Mesenchymal stem cell (in vitro differentiated cells and primary cell): ENCODE measurements at regions not wholly inside any gene's neighbourhood (a gene's known extent, or its start where the extent isn't known, plus 50 kb on each side); places are given as distances from the start of the nearest gene placed in this dataset.
"Not testable (repeated sequence)": the region's sequence is repeated elsewhere in the genome, so short reads cannot be mapped to it uniquely, and the experiment has no call there.

Experiments
- DNase-seq: peaks from one replicate; pipeline ENCODE4 v3.0.0-alpha.2; 2013
- H2AFZ ChIP-seq: one replicate; pipeline ENCODE4 v1.6.1; 2013; ENCODE audit warnings: low read depth, mild to moderate bottlenecking, control low read depth, inconsistent platforms, low read length, moderate library complexity
- H2AK5ac ChIP-seq: 2 replicates; pipeline ENCODE4 v1.6.1; 2013; ENCODE audit warnings: low read length, moderate library complexity, mild to moderate bottlenecking, inconsistent platforms; ENCODE audit not compliant: severe bottlenecking
- H2BK120ac ChIP-seq: one replicate; pipeline ENCODE4 v1.6.1; 2013; ENCODE audit warnings: low read depth, mild to moderate bottlenecking, inconsistent platforms, low read length, moderate library complexity
- H2BK12ac ChIP-seq, 2 experiments: one replicate each; pipeline ENCODE4 v1.6.1; 2013; ENCODE audit warnings: inconsistent platforms in 2 of 2, low read length in 2 of 2, mild to moderate bottlenecking in 2 of 2, moderate library complexity in 2 of 2, control low read depth in 1 of 2
- H2BK15ac ChIP-seq: one replicate; pipeline ENCODE4 v1.6.1; 2013; ENCODE audit warnings: mild to moderate bottlenecking, low read depth, inconsistent platforms; ENCODE audit not compliant: poor library complexity, severe bottlenecking
- H2BK5ac ChIP-seq: 2 replicates; pipeline ENCODE4 v1.6.1; 2013; ENCODE audit warnings: low read depth, mild to moderate bottlenecking, low read length, control low read depth, inconsistent platforms; ENCODE audit not compliant: poor library complexity, severe bottlenecking
- H3K14ac ChIP-seq, 2 experiments: one replicate each; pipeline ENCODE4 v1.6.1; 2013; ENCODE audit warnings: inconsistent platforms in 2 of 2, low read length in 2 of 2, control low read depth in 1 of 2, mild to moderate bottlenecking in 1 of 2, moderate library complexity in 1 of 2
- H3K18ac ChIP-seq, 2 experiments: one replicate each; pipeline ENCODE4 v1.6.1; 2013; ENCODE audit warnings: inconsistent platforms in 2 of 2, low read length in 2 of 2, control low read depth in 1 of 2, low read depth in 1 of 2, mild to moderate bottlenecking in 1 of 2
- H3K23ac ChIP-seq, 2 experiments: one replicate each; pipeline ENCODE4 v1.6.1; 2013; ENCODE audit warnings: inconsistent platforms in 2 of 2, low read length in 2 of 2, mild to moderate bottlenecking in 2 of 2, moderate library complexity in 2 of 2, control low read depth in 1 of 2
- H3K27ac ChIP-seq: 2 replicates; pipeline ENCODE4 v1.5.1; 2013; ENCODE audit warnings: mild to moderate bottlenecking, moderate library complexity, low read length, control low read depth, inconsistent platforms; ENCODE audit not compliant: poor library complexity, severe bottlenecking
- H3K27me3 ChIP-seq, 2 experiments: 2 replicates each; pipeline versions ENCODE4 v1.6.1 to v1.7.0; 2013; ENCODE audit warnings: low read length in 2 of 2, mild to moderate bottlenecking in 2 of 2, moderate library complexity in 2 of 2, control low read depth in 1 of 2, inconsistent platforms in 1 of 2; ENCODE audit not compliant: control insufficient read depth in 1 of 2, insufficient read depth in 1 of 2
- H3K36me3 ChIP-seq, 2 experiments: 2 replicates each; pipeline versions ENCODE4 v1.6.1 to v1.7.0; 2013; ENCODE audit warnings: low read length in 2 of 2, control low read depth in 1 of 2, inconsistent platforms in 1 of 2, low read depth in 1 of 2, mild to moderate bottlenecking in 1 of 2; ENCODE audit not compliant: insufficient read depth in 2 of 2, control insufficient read depth in 1 of 2
- H3K4ac ChIP-seq, 2 experiments: one replicate each; pipeline ENCODE4 v1.6.1; 2013; ENCODE audit warnings: inconsistent platforms in 2 of 2, low read length in 2 of 2, mild to moderate bottlenecking in 2 of 2, moderate library complexity in 2 of 2, control low read depth in 1 of 2, low read depth in 1 of 2
- H3K4me1 ChIP-seq: 2 replicates; pipeline ENCODE4 v1.6.1; 2013; ENCODE audit warnings: low read depth, low read length, control low read depth; ENCODE audit not compliant: control insufficient read depth, insufficient read depth
- H3K4me2 ChIP-seq: 2 replicates; pipeline ENCODE4 v1.6.1; 2013; ENCODE audit warnings: low read length, mild to moderate bottlenecking, inconsistent platforms; ENCODE audit not compliant: poor library complexity, severe bottlenecking
- H3K4me3 ChIP-seq, 2 experiments: 2 replicates each; pipeline versions ENCODE4 v1.5.1 to v1.7.0; 2013; ENCODE audit warnings: low read length in 2 of 2, mild to moderate bottlenecking in 2 of 2, control low read depth in 1 of 2, low read depth in 1 of 2; ENCODE audit not compliant: insufficient read depth in 1 of 2
- H3K79me1 ChIP-seq: replicated peaks from 2 replicates; pipeline ENCODE4 v1.6.1; 2013; ENCODE audit warnings: mild to moderate bottlenecking, control low read depth, low read length, inconsistent platforms; ENCODE audit not compliant: poor library complexity, severe bottlenecking
- H3K9ac ChIP-seq: 2 replicates; pipeline ENCODE4 v1.7.0; 2013; ENCODE audit warnings: mild to moderate bottlenecking, low read length, moderate library complexity
- H3K9me3 ChIP-seq: 2 replicates; pipeline ENCODE4 v1.7.0; 2013; ENCODE audit warnings: mild to moderate bottlenecking, low read length; ENCODE audit not compliant: control insufficient read depth
- H4K8ac ChIP-seq: one replicate; pipeline ENCODE4 v1.6.1; 2013; ENCODE audit warnings: inconsistent platforms, mild to moderate bottlenecking, low read length, moderate library complexity
- H4K91ac ChIP-seq: one replicate; pipeline ENCODE4 v1.6.1; 2013; ENCODE audit warnings: mild to moderate bottlenecking, low read length, inconsistent platforms
- WGBS: methylation state at CpG from one replicate; pipeline ENCODE4 v1.1.7; 2013; ENCODE audit warnings: mixed read lengths; 5-methylcytosine and 5-hydroxymethylcytosine counted together

DNA sequence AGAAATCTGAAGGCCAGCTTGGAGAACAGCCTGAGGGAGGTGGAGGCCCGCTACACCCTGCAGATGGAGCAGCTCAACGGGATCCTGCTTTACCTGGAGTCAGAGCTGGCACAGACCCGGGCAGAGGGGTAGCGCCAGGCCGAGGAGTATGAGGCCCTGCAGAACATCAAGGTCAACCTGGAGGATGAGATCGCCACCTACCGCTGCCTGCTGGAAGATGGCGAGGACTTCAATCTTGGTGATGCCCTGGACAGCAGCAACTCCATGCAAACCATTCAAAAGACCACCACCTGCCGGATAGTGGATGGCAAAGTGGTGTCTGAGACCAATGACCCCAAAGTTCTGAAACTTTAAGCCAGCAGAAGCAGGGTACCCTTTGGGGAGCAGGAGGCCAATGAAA, 318.4 kb downstream of the ZFHX3 start:
- not testable (repeated sequence) for H2AK5ac ChIP-seq, H2AFZ ChIP-seq, H3K79me1 ChIP-seq, H3K4me2 ChIP-seq, H3K9me3 ChIP-seq, H3K9ac ChIP-seq, H3K36me3 ChIP-seq, H3K18ac ChIP-seq, H4K8ac ChIP-seq, H3K27ac ChIP-seq, DNase-seq, H3K27me3 ChIP-seq, H4K91ac ChIP-seq, H2BK12ac ChIP-seq, H3K4me3 ChIP-seq, H3K4me1 ChIP-seq, H3K23ac ChIP-seq, H2BK120ac ChIP-seq, H3K4ac ChIP-seq, H3K14ac ChIP-seq, H2BK15ac ChIP-seq, H2BK5ac ChIP-seq
- WGBS = 98% methylated on average over 9 of the region's 9 CpGs

DNA sequence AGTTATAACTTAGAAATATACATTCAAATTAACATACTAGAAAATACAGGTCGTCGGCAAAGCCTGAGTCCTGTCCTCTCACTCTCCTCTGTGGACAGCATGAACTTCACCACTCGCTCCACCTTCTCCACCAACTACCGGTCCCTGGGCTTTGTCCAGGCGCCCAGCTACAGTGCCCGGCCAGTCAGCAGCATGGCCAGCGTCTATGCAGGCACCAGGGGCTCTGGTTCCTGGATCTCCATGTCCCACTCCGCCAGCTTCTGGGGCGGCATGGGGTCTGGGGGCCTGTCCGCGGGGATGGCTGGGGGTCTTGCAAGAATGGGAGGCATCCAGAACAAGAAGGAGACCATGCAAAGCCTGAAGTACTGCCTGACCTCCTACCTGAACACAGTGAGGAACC, 319.4 kb downstream of the ZFHX3 start:
- H3K4me2 ChIP-seq = no peak overlapping the region
- no peaks in the 10 kb centered on the region for H3K79me1 ChIP-seq
- no peak overlapping the region for H3K18ac ChIP-seq
- H3K27me3 ChIP-seq = no peaks in the 10 kb centered on the region
- H3K4ac ChIP-seq = no peak overlapping the region
- H3K14ac ChIP-seq = no peak overlapping the region
- no peaks in the 10 kb centered on the region for H3K9me3 ChIP-seq
- H3K9ac ChIP-seq = no peak overlapping the region
- H3K4me3 ChIP-seq = no peak overlapping the region
- H4K91ac ChIP-seq = no peak overlapping the region
- H4K8ac ChIP-seq = no peak overlapping the region
- H3K4me1 ChIP-seq = no peaks in the 10 kb centered on the region
- H2AK5ac ChIP-seq = no peak overlapping the region
- no peak for DNase-seq
- no peaks in the 10 kb centered on the region for H3K36me3 ChIP-seq
- H2AFZ ChIP-seq = no peak overlapping the region
- 96% methylated on average over 11 of the region's 11 CpGs for WGBS
- no peak overlapping the region for H3K27ac ChIP-seq
- no peak overlapping the region for H2BK15ac ChIP-seq
- H2BK120ac ChIP-seq = no peak overlapping the region
- no peak overlapping the region for H2BK5ac ChIP-seq
- H3K23ac ChIP-seq = no peak overlapping the region
- H2BK12ac ChIP-seq = no peak overlapping the region

DNA sequence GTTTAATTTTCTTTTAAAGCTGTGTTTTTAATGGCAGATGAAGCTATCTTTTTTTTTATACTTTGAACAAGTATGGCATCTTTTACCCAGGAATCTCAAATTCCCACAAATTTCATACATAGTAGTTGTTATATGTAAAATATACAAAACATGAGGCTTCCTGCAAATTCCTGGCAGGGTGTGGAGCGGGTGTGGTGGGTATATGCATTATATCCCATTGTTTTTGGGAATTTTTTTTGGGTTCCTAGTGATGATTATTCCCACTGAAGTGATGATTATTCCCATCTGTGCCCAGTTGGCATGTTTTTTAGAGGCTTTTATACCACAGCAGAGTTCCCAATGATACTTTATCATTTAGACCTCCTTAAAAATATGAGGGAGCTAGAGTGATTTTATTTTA, 320.4 kb downstream of the ZFHX3 start:
- H3K4me2 ChIP-seq = no peak overlapping the region

DNA sequence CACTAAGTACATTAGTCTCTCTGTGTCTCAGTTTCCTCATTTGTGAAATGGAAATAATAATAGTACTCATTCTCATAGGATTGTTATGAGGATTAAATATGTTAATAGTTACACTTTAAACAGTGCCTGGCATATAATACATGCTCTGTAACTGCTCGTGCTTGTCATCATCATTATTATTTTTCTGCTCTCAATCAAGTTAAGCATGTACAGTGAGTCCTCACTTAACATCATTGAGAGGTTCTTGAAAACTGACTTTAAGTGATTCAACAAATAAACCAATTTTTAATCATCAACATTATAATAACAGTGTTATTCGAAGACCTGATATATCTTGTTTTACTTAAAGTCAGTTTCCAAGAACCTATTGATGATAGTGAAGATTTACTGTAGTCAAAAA, 322.3 kb downstream of the ZFHX3 start:
- Histone ChIP-seq H3K4me2 (no peak overlapping the region), H2BK15ac (no peak overlapping the region), H3K36me3 (no peaks in the 10 kb centered on the region), H3K79me1 (no peaks in the 10 kb centered on the region), H2AK5ac (no peak overlapping the region), H2BK5ac (no peak overlapping the region), H2BK120ac (no peak overlapping the region), H3K4me1 (no peaks in the 10 kb centered on the region), H2BK12ac (no peak overlapping the region), H3K9me3 (no peaks in the 10 kb centered on the region), H3K18ac (no peak overlapping the region), H3K27me3 (no peaks in the 10 kb centered on the region), H3K14ac (no peak overlapping the region), H3K4ac (no peak overlapping the region), H3K4me3 (no peak overlapping the region), H4K91ac (no peak overlapping the region), H4K8ac (no peak overlapping the region), H3K27ac (no peak overlapping the region), H3K9ac (no peak overlapping the region), H2AFZ (no peak overlapping the region), H3K23ac (no peak overlapping the region)
- WGBS = no CpG with 5 or more reads among the region's 2 CpGs
- DNase-seq = no peak

More for the DNA sequence above, 320.4 kb downstream of the ZFHX3 start:
- no peak overlapping the region for H4K8ac ChIP-seq
- H4K91ac ChIP-seq = no peak overlapping the region
- H3K4ac ChIP-seq = no peak overlapping the region
- H2AFZ ChIP-seq = no peak overlapping the region
- no peak overlapping the region for H2BK12ac ChIP-seq
- H3K27me3 ChIP-seq = no peaks in the 10 kb centered on the region
- H3K36me3 ChIP-seq = no peaks in the 10 kb centered on the region
- no peak overlapping the region for H3K4me3 ChIP-seq
- no peak overlapping the region for H2BK5ac ChIP-seq
- no CpG with 5 or more reads among the region's 1 CpG for WGBS
- H3K9me3 ChIP-seq = no peaks in the 10 kb centered on the region
- no peak overlapping the region for H2BK120ac ChIP-seq
- no peak overlapping the region for H3K9ac ChIP-seq
- DNase-seq = no peak
- H3K79me1 ChIP-seq = no peaks in the 10 kb centered on the region
- H3K14ac ChIP-seq = no peak overlapping the region
- no peak overlapping the region for H2BK15ac ChIP-seq
- H2AK5ac ChIP-seq = no peak overlapping the region
- no peak overlapping the region for H3K18ac ChIP-seq
- no peak overlapping the region for H3K23ac ChIP-seq
- H3K27ac ChIP-seq = no peak overlapping the region
- H3K4me1 ChIP-seq = no peaks in the 10 kb centered on the region
